GM12878 (cell line): ENCODE measurements at regions not wholly inside any gene's neighbourhood (a gene's known extent, or its start where the extent isn't known, plus 50 kb on each side); places are given as distances from the start of the nearest gene placed in this dataset.

Experiments used
- ATAC-seq: fragments of 200-7000 bp; cut with Tn5 transposase; 3 replicates; pipeline ENCODE4 v1.9.1; 2020; ENCODE audit warnings: mild to moderate bottlenecking, moderate library complexity
- BruUV-seq: library from RNA; stranded (reverse); fragments of 400-500 nt; replicated peaks from 2 replicates; lab custom pipeline; 2021; lab: Mats Ljungman, UMichigan
- CTCF ChIA-PET: fragments of 300-600 bp; sonication (Branson Sonifier 250); formaldehyde crosslinking; extraction: SDS; loops from one replicate; lab custom pipeline; 2021; ENCODE audit warnings: inconsistent platforms; lab: Yijun Ruan, JAX
- POLR2A ChIA-PET: fragments of 350-600 bp; formaldehyde crosslinking; extraction: SDS; loops from one replicate; lab custom pipeline; 2021; ENCODE audit warnings: inconsistent platforms; lab: Charles Lee
- RAD21 ChIA-PET: fragments of 300-600 bp; sonication (Branson Sonifier 250); formaldehyde crosslinking; loops from one replicate; lab custom pipeline; 2023; ENCODE audit warnings: antibody characterized with exemption; ENCODE audit not compliant: unreplicated experiment; lab: Charles Lee
- SMC1A ChIA-PET: fragments of 300-600 bp; sonication (Branson Sonifier 250); formaldehyde crosslinking; loops from one replicate; lab custom pipeline; 2023; ENCODE audit not compliant: unreplicated experiment, uncharacterized antibody; lab: Charles Lee
- DNase-seq: peaks from one replicate; pipeline ENCODE4 v3.0.0-alpha.2; 2011; ENCODE audit warnings: low read depth, low spot score
- FAIRE-seq: peaks from 3 replicates; lab custom pipeline; 2011; peaks lifted over from hg19 to GRCh38; lab: Jason Lieb, UNC
- H2AFZ ChIP-seq: 2 replicates; pipeline ENCODE4 v1.6.0; 2011; ENCODE audit warnings: low read depth, low read length, control low read depth; ENCODE audit not compliant: control insufficient read depth
- H3K27ac ChIP-seq: 2 replicates; pipeline ENCODE4 v1.5.1; 2011; ENCODE audit warnings: control low read depth; ENCODE audit not compliant: control insufficient read depth, insufficient read depth
- H3K27me3 ChIP-seq, 2 experiments: replicated peaks in 1 of 2; 2 replicates each; pipeline versions ENCODE4 v1.6.0 to v1.6.1; 2011; ENCODE audit warnings: low read length in 1 of 2; ENCODE audit not compliant: control insufficient read depth in 2 of 2, insufficient read depth in 2 of 2
- H3K36me3 ChIP-seq, 2 experiments: 2 replicates each; pipeline ENCODE4 v1.5.1; 2011; ENCODE audit warnings: low read length in 1 of 2; ENCODE audit not compliant: control insufficient read depth in 2 of 2, insufficient read depth in 2 of 2
- H3K4me1 ChIP-seq: 2 replicates; pipeline ENCODE4 v1.6.1; 2011; ENCODE audit warnings: mild to moderate bottlenecking, low read length, moderate library complexity, mixed read lengths; ENCODE audit not compliant: control insufficient read depth, insufficient read depth
- H3K4me2 ChIP-seq: 2 replicates; pipeline ENCODE4 v1.6.0; 2011; ENCODE audit warnings: control low read depth; ENCODE audit not compliant: control insufficient read depth, insufficient read depth
- H3K4me3 ChIP-seq: fragments of 200-600 bp; sonication (generic); 2 replicates; pipeline ENCODE4 v1.5.1; 2016
- H3K79me2 ChIP-seq: 2 replicates; pipeline ENCODE4 v1.6.0; 2011; ENCODE audit warnings: low read length; ENCODE audit not compliant: control insufficient read depth, insufficient read depth
- H3K9ac ChIP-seq: 2 replicates; pipeline ENCODE4 v1.8.0; 2011; ENCODE audit warnings: low read length, control low read depth, mixed read lengths; ENCODE audit not compliant: control insufficient read depth, insufficient read depth
- H3K9me3 ChIP-seq: replicated peaks from 3 replicates; pipeline ENCODE4 v1.5.1; 2011; ENCODE audit warnings: mild to moderate bottlenecking, low read length; ENCODE audit not compliant: control insufficient read depth, insufficient read depth
- H4K20me1 ChIP-seq: 2 replicates; pipeline ENCODE4 v1.6.0; 2011; ENCODE audit not compliant: control insufficient read depth, insufficient read depth
- CREM ChIP-seq: IDR thresholded peaks from 2 replicates; pipeline ENCODE4 v1.6.1; 2014; ENCODE audit warnings: antibody characterized with exemption, low read depth
- IKZF2 ChIP-seq, 2 experiments: fragments of 450-650 bp; IDR thresholded peaks; 2 replicates each; pipeline ENCODE4 v1.6.1; 2017; ENCODE audit warnings: mild to moderate bottlenecking in 2 of 2, moderate library complexity in 2 of 2
- KAT2A ChIP-seq: conservative IDR thresholded peaks from 2 replicates; pipeline ENCODE4 v1.6.1; 2011; ENCODE audit warnings: low read depth, low read length; ENCODE audit not compliant: control insufficient read depth
- TBL1XR1 ChIP-seq: IDR thresholded peaks from 2 replicates; pipeline ENCODE4 v1.6.1; 2012; ENCODE audit warnings: low read depth, low read length, improper control_type of control experiment
- WGBS: methylation state at CpG from one replicate; pipeline ENCODE4 v1.1.6; 2016; ENCODE audit warnings: low lambda C conversion rate; ENCODE audit not compliant: insufficient replicate concordance, insufficient coverage; ENCODE audit errors: missing lambda C conversion rate; 5-methylcytosine and 5-hydroxymethylcytosine counted together
- in situ Hi-C: fragments of 300-500 bp; cut with MboI; formaldehyde crosslinking; loops from 9 replicates; pipeline ENCODE4 v1.14.3; 2018; ENCODE audit warnings: mixed read lengths
- intact Hi-C: fragments of 100-400 bp; cut with micrococcal nuclease; formaldehyde crosslinking; loops from one replicate; pipeline ENCODE4 v1.14.2; 2022; ENCODE audit not compliant: unreplicated experiment
- TF ChIP-seq, protein P1 (sequence below): fragments of 450-650 bp; IDR thresholded peaks from 2 replicates; pipeline ENCODE4 v1.6.1; 2017; ENCODE audit warnings: low read depth, mild to moderate bottlenecking, moderate library complexity

DNA sequence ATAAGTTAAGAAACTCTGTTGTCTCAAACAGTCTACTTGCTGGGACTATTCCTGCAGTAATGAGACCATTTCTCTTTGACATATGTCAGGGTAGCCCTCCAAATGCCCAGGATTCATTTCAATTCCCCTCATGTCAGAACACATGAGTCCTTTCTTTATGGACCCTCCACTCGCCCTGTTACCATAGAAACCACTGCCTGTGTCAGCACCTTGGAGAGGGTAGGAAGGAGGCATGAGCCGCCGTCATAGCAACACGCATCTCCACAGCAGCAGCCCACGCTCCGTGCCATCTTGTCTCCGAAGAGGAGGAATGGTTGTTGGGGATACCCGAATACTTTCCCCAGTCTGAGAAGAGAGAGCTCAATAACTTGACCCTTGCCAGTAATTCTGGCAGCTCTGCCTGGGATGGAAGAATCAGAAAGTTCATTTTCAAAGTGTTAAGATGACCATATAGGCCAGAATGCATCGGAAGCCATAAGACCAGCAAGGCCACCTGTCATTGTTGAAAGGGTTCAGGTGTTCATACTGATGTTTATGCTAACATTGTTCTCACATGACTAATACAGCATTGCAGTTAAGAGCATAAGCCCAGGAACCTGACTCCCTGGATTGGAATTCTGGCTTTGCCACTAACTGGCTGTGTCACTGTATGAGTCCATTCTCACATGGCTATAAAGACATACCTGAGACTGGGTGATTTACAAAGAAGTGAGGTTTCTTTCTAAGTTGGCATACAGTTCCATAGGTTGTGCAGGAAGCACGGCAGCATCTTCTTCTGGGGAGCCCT is 141.3 kb downstream of the ABCC12 start:
- Histone ChIP-seq H3K27ac (no peak overlapping the region), H3K9me3 (no peaks in the 10 kb centered on the region; the same call in 2 of the 3 replicates), H2AFZ (no peak overlapping the region), H3K27me3 (no peaks in the 10 kb centered on the region), H3K9ac (no peak overlapping the region), H3K4me3 (no peak overlapping the region), H3K36me3 (no peaks in the 10 kb centered on the region), H3K4me2 (no peak overlapping the region), H3K4me1 (no peaks in the 10 kb centered on the region), H3K79me2 (no peaks in the 10 kb centered on the region), H4K20me1 (no peaks in the 10 kb centered on the region)
- intact Hi-C loops = no loop called here
- BruUV-seq = no TSS peak
- SMC1A ChIA-PET = no interaction called here
- POLR2A ChIA-PET = no interaction called here
- ATAC-seq = no peak
- 72% methylated on average over 10 of the region's 10 CpGs for WGBS
- FAIRE-seq = no peak
- TF ChIP-seq CREM (no peak), TBL1XR1 (no peak), IKZF2 (IDR thresholded peaks at IDR 0.05) (no peak), KAT2A (no peak)
- TF ChIP-seq, protein P1, sequence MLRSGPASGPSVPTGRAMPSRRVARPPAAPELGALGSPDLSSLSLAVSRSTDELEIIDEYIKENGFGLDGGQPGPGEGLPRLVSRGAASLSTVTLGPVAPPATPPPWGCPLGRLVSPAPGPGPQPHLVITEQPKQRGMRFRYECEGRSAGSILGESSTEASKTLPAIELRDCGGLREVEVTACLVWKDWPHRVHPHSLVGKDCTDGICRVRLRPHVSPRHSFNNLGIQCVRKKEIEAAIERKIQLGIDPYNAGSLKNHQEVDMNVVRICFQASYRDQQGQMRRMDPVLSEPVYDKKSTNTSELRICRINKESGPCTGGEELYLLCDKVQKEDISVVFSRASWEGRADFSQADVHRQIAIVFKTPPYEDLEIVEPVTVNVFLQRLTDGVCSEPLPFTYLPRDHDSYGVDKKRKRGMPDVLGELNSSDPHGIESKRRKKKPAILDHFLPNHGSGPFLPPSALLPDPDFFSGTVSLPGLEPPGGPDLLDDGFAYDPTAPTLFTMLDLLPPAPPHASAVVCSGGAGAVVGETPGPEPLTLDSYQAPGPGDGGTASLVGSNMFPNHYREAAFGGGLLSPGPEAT = no peak
- RAD21 ChIA-PET = no interaction called here
- in situ Hi-C loops = no loop called here
- CTCF ChIA-PET = no interaction called here
- no peak for DNase-seq
